ENCODE measurements at regions not wholly inside any gene's neighbourhood (a gene's known extent, or its start where the extent isn't known, plus 50 kb on each side); places are given as distances from the start of the nearest gene placed in this dataset.

- TF ChIP-seq ZNF462 (CRISPR knock-in tag; IDR thresholded peaks at IDR 0.05) (no peak), ETS1 (IDR thresholded peaks at IDR 0.05) (no peak), NANOG (IDR thresholded peaks at IDR 0.05; ENCODE audit: borderline replicate concordance) (no peak)
- TF ChIP-seq, protein P1, sequence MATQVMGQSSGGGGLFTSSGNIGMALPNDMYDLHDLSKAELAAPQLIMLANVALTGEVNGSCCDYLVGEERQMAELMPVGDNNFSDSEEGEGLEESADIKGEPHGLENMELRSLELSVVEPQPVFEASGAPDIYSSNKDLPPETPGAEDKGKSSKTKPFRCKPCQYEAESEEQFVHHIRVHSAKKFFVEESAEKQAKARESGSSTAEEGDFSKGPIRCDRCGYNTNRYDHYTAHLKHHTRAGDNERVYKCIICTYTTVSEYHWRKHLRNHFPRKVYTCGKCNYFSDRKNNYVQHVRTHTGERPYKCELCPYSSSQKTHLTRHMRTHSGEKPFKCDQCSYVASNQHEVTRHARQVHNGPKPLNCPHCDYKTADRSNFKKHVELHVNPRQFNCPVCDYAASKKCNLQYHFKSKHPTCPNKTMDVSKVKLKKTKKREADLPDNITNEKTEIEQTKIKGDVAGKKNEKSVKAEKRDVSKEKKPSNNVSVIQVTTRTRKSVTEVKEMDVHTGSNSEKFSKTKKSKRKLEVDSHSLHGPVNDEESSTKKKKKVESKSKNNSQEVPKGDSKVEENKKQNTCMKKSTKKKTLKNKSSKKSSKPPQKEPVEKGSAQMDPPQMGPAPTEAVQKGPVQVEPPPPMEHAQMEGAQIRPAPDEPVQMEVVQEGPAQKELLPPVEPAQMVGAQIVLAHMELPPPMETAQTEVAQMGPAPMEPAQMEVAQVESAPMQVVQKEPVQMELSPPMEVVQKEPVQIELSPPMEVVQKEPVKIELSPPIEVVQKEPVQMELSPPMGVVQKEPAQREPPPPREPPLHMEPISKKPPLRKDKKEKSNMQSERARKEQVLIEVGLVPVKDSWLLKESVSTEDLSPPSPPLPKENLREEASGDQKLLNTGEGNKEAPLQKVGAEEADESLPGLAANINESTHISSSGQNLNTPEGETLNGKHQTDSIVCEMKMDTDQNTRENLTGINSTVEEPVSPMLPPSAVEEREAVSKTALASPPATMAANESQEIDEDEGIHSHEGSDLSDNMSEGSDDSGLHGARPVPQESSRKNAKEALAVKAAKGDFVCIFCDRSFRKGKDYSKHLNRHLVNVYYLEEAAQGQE (IDR thresholded peaks at IDR 0.05; ENCODE audit: unreplicated experiment): no peak
These were observed 153.0 kb upstream of the TMTC4 start (continued) for GRCh38 chr13:100827489-100828176.

Measured in GM23338 (cell line).